Fibroblast of lung (primary cell): ENCODE measurements at regions not wholly inside any gene's neighbourhood (a gene's known extent, or its start where the extent isn't known, plus 50 kb on each side); places are given as distances from the start of the nearest gene placed in this dataset.

Source experiments
- DNase-seq, 2 donors: peaks; one replicate each; pipeline versions ENCODE4 v3.0.0 to v3.0.0-alpha.2; 2010; ENCODE audit warnings: low read depth in 2 of 2
- H2AFZ ChIP-seq: 2 replicates; pipeline ENCODE4 v1.5.1; 2012; ENCODE audit warnings: low read length, control low read depth, inconsistent platforms
- H3K27ac ChIP-seq: 2 replicates; pipeline ENCODE4 v1.5.1; 2011; ENCODE audit warnings: low read length, control low read depth; ENCODE audit not compliant: insufficient read depth
- H3K27me3 ChIP-seq: 2 replicates; pipeline ENCODE4 v1.5.1; 2011; ENCODE audit warnings: mild to moderate bottlenecking, low read length; ENCODE audit not compliant: control insufficient read depth, insufficient read depth
- H3K36me3 ChIP-seq: 2 replicates; pipeline ENCODE4 v1.5.1; 2011; ENCODE audit warnings: low read length; ENCODE audit not compliant: control insufficient read depth, insufficient read depth
- H3K4me1 ChIP-seq: 2 replicates; pipeline ENCODE4 v1.5.1; 2011; ENCODE audit warnings: low read length; ENCODE audit not compliant: control insufficient read depth, insufficient read depth; ENCODE audit errors: extremely low read depth
- H3K4me2 ChIP-seq: 2 replicates; pipeline ENCODE4 v1.5.1; 2011; ENCODE audit warnings: low read length, control low read depth; ENCODE audit not compliant: insufficient read depth; ENCODE audit errors: extremely low read depth
- H3K4me3 ChIP-seq, 4 experiments: fragments of 200-600 bp in 1 of 4; sonication (generic) in 1 of 4; replicated peaks in 1 of 4; 2 replicates each; pipeline ENCODE4 v1.5.1; 2011 to 2016; ENCODE audit warnings: low read length in 4 of 4, low read depth in 3 of 4, mild to moderate bottlenecking in 3 of 4, control low read depth in 2 of 4, inconsistent platforms in 1 of 4, mixed read lengths in 1 of 4; ENCODE audit not compliant: insufficient read depth in 1 of 4; ENCODE audit errors: control extremely low read depth in 1 of 4
- H3K79me2 ChIP-seq: 2 replicates; pipeline ENCODE4 v1.5.1; 2012; ENCODE audit warnings: mild to moderate bottlenecking, low read length, inconsistent platforms; ENCODE audit not compliant: control insufficient read depth, insufficient read depth
- H3K9ac ChIP-seq: 2 replicates; pipeline ENCODE4 v1.5.1; 2011; ENCODE audit warnings: mild to moderate bottlenecking, low read length, control low read depth; ENCODE audit not compliant: insufficient read depth
- H3K9me3 ChIP-seq: 2 replicates; pipeline ENCODE4 v1.5.1; 2012; ENCODE audit warnings: low read depth, low read length; ENCODE audit not compliant: control insufficient read depth, insufficient read depth
- H4K20me1 ChIP-seq: 2 replicates; pipeline ENCODE4 v1.5.1; 2011; ENCODE audit warnings: low read length; ENCODE audit not compliant: control insufficient read depth, insufficient read depth; ENCODE audit errors: extremely low read depth
- EZH2 ChIP-seq: IDR thresholded peaks from 2 replicates; pipeline ENCODE4 v1.5.1; 2012; ENCODE audit warnings: low read length, control low read depth, mild to moderate bottlenecking; ENCODE audit errors: missing control alignments
- TF ChIP-seq, protein P1 (sequence below), 2 donors: IDR thresholded peaks in 1 of 2; conservative IDR thresholded peaks in 1 of 2; 1 replicate in 1 of 2; 2 replicates in 1 of 2; pipeline ENCODE4 v1.5.1; 2011 to 2012; ENCODE audit warnings: low read length in 2 of 2, control low read depth in 1 of 2, inconsistent platforms in 1 of 2, low read depth in 1 of 2, mild to moderate bottlenecking in 1 of 2

DNA sequence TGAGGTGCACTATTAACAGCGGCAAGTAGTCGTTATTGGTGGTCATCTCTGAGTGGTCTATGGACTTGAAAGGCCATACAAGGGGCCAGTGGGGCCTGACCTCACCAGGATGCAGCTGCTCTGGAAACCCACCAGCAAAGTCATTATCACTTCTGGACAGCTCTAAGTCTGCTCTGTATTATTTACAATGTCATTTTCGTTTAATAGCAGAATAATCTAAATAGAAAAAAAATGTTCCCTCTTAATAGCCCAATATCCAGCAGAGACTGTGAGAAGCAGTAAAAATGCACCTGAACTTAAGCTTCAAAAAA, 85.0 kb upstream of the EED start:
- no peaks in the 10 kb centered on the region for H3K79me2 ChIP-seq
- no peak for DNase-seq
- no peaks in the 10 kb centered on the region for H3K36me3 ChIP-seq
- no peak overlapping the region for H3K4me2 ChIP-seq
- peaks cover 10% of the 10 kb centered on the region for H3K4me1 ChIP-seq
- no peaks in the 10 kb centered on the region for H4K20me1 ChIP-seq
- no peaks in the 10 kb centered on the region for H3K9me3 ChIP-seq
- no peak overlapping the region for H3K27ac ChIP-seq
- H2AFZ ChIP-seq: no peak overlapping the region
- no peak overlapping the region for H3K9ac ChIP-seq
- TF ChIP-seq, protein P1, sequence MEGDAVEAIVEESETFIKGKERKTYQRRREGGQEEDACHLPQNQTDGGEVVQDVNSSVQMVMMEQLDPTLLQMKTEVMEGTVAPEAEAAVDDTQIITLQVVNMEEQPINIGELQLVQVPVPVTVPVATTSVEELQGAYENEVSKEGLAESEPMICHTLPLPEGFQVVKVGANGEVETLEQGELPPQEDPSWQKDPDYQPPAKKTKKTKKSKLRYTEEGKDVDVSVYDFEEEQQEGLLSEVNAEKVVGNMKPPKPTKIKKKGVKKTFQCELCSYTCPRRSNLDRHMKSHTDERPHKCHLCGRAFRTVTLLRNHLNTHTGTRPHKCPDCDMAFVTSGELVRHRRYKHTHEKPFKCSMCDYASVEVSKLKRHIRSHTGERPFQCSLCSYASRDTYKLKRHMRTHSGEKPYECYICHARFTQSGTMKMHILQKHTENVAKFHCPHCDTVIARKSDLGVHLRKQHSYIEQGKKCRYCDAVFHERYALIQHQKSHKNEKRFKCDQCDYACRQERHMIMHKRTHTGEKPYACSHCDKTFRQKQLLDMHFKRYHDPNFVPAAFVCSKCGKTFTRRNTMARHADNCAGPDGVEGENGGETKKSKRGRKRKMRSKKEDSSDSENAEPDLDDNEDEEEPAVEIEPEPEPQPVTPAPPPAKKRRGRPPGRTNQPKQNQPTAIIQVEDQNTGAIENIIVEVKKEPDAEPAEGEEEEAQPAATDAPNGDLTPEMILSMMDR (conservative IDR thresholded peaks at IDR 0.05 in 1 of 2, IDR thresholded peaks at IDR 0.05 in 1 of 2; ENCODE audit: low read depth in 1 of 2, low read length in 2 of 2): no peak
- no peak for TF ChIP-seq EZH2
- no peaks in the 10 kb centered on the region for H3K27me3 ChIP-seq
- H3K4me3 ChIP-seq: no peak overlapping the region

DNA sequence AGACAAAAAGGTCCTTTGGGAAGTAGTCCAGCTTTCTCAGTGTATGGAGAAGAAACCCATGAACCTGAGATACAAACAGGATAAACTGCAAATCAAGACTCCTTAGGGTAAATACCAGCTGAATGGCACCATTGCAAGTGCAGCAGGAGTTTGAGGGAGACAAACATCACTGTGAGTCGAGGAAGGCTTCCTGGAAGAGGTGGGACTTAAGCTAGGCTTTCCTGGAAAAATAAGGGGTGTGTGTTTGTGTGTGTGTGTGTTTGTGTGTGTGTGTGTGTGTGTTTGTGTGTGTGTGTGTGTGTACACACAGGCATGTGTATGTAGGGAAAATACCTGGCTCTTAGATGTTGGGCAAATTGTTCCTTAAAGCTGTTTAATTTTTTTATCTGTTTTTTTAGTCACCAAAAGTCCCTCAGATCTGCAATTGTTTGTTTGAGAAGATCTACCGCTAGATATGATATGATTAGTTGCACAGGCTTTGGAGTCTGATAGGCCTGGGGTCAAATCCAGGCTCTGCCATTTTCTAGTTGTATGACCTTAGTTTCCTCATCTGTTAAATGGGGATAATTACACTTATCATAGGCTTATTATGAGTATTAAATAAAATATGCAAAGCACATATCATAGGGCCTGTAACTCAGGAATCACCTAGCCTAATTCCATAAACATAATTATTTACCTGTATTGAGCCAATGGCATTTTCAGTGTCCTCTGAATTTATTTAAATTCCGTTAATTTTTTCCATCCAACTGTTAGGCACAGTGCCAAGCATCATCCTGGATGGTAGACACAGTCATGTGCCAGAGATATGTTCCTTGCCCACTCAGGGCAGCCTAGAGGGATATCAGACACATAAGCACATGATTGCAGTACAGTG, 85.6 kb upstream of the EED start:
- no peak overlapping the region for H3K27ac ChIP-seq
- no peak overlapping the region for H2AFZ ChIP-seq
- no peaks in the 10 kb centered on the region for H3K27me3 ChIP-seq
- H3K9me3 ChIP-seq: no peaks in the 10 kb centered on the region
- H3K79me2 ChIP-seq: no peaks in the 10 kb centered on the region
- H3K4me3 ChIP-seq: no peak overlapping the region
- no peaks in the 10 kb centered on the region for H3K36me3 ChIP-seq
- TF ChIP-seq, protein P1 (conservative IDR thresholded peaks at IDR 0.05 in 1 of 2, IDR thresholded peaks at IDR 0.05 in 1 of 2; ENCODE audit: low read depth in 1 of 2, low read length in 2 of 2): no peak
- no peak for TF ChIP-seq EZH2
- H3K9ac ChIP-seq: no peak overlapping the region
- peaks cover 10% of the 10 kb centered on the region for H3K4me1 ChIP-seq
- H4K20me1 ChIP-seq: no peaks in the 10 kb centered on the region
- H3K4me2 ChIP-seq: no peak overlapping the region
- no peak for DNase-seq

DNA sequence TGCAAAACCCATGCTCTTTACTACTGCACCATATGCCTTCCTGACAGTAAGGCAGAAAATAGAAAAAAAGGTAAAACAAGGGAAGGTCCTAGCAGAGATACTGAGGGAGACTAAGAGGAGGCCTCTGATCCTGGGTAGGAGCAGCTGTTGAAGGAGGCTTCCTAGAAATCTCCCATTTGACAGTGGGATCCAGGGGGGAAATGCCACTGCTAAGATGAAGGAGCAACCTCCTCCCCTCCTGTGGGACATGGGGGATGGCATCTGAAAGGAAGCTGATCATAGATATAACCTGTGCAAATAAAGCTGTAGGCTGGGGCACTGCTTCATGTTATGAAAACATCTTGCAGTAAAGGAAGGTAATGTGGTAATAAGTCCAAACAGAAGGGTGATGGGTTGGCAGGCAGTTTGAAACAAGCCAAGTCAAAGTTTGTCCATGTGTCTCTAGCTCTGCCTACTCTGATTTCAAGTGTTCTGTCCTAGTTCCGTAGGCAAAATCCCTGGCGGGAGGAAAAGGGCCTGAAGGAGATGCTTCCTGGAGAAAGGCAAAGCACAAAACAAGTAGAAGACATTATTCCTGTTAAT, 86.7 kb upstream of the EED start:
- no peak overlapping the region for H3K27ac ChIP-seq
- no peak for DNase-seq

More for the DNA sequence above, 86.7 kb upstream of the EED start:
- H3K79me2 ChIP-seq: no peaks in the 10 kb centered on the region
- H3K4me1 ChIP-seq: peaks cover 10% of the 10 kb centered on the region
- no peaks in the 10 kb centered on the region for H3K36me3 ChIP-seq
- no peak overlapping the region for H2AFZ ChIP-seq
- no peak overlapping the region for H3K4me3 ChIP-seq
- no peaks in the 10 kb centered on the region for H3K27me3 ChIP-seq
- H3K4me2 ChIP-seq: no peak overlapping the region
- no peak for TF ChIP-seq EZH2
- TF ChIP-seq, protein P1 (conservative IDR thresholded peaks at IDR 0.05 in 1 of 2, IDR thresholded peaks at IDR 0.05 in 1 of 2; ENCODE audit: low read depth in 1 of 2, low read length in 2 of 2): no peak
- no peaks in the 10 kb centered on the region for H4K20me1 ChIP-seq
- H3K9ac ChIP-seq: no peak overlapping the region
- H3K9me3 ChIP-seq: no peaks in the 10 kb centered on the region
